CD14-positive monocyte (primary cell): ENCODE measurements at regions not wholly inside any gene's neighbourhood (a gene's known extent, or its start where the extent isn't known, plus 50 kb on each side); places are given as distances from the start of the nearest gene placed in this dataset.

Experiments used
- DNase-seq, 3 donors: peaks; one replicate each; pipeline ENCODE4 v3.0.0-alpha.2; 2011 to 2022
- H2AFZ ChIP-seq: 2 replicates; pipeline ENCODE4 v1.6.0; 2012; ENCODE audit warnings: mild to moderate bottlenecking, low read depth, low read length, inconsistent platforms; ENCODE audit not compliant: insufficient read depth, poor library complexity, severe bottlenecking
- H3K27ac ChIP-seq, 2 donors: 1 replicate in 1 of 2; 2 replicates in 1 of 2; pipeline ENCODE4 v1.5.1; 2012 to 2013; ENCODE audit warnings: low read length in 2 of 2, control low read depth in 1 of 2, inconsistent platforms in 1 of 2, low read depth in 1 of 2, mild to moderate bottlenecking in 1 of 2
- H3K27me3 ChIP-seq, 2 donors: one replicate each; pipeline versions ENCODE4 v1.6.0 to v1.6.1; 2011 to 2013; ENCODE audit warnings: low read length in 2 of 2; ENCODE audit not compliant: control insufficient read depth in 2 of 2, insufficient read depth in 2 of 2
- H3K36me3 ChIP-seq, 2 donors: replicated peaks in 1 of 2; 1 replicate in 1 of 2; 2 replicates in 1 of 2; pipeline versions ENCODE4 v1.5.1 to v1.6.1; 2012 to 2013; ENCODE audit warnings: low read length in 2 of 2, control low read depth in 1 of 2, inconsistent platforms in 1 of 2, mild to moderate bottlenecking in 1 of 2; ENCODE audit not compliant: insufficient read depth in 2 of 2, control insufficient read depth in 1 of 2
- H3K4me1 ChIP-seq, 2 donors: 1 replicate in 1 of 2; 2 replicates in 1 of 2; pipeline versions ENCODE4 v1.5.1 to v1.6.1; 2012 to 2013; ENCODE audit warnings: low read length in 2 of 2, control low read depth in 1 of 2, inconsistent platforms in 1 of 2, mild to moderate bottlenecking in 1 of 2, moderate library complexity in 1 of 2; ENCODE audit not compliant: insufficient read depth in 2 of 2, control insufficient read depth in 1 of 2
- H3K4me2 ChIP-seq: replicated peaks from 2 replicates; pipeline ENCODE3; 2012; ENCODE audit warnings: low read length, moderate library complexity, mild to moderate bottlenecking; ENCODE audit not compliant: poor library complexity, severe bottlenecking; ENCODE audit errors: extremely low read depth
- H3K4me3 ChIP-seq, 3 experiments: fragments of 200-600 bp in 1 of 3; sonication (generic) in 1 of 3; replicated peaks in 1 of 3; 1 replicate in 2 of 3; 2 replicates in 1 of 3; pipeline ENCODE4 v1.5.1; 2011 to 2013; ENCODE audit warnings: low read length in 3 of 3, mild to moderate bottlenecking in 3 of 3, control low read depth in 2 of 3, low read depth in 2 of 3, inconsistent platforms in 1 of 3, moderate library complexity in 1 of 3
- H3K79me2 ChIP-seq: 2 replicates; pipeline ENCODE4 v1.6.0; 2012; ENCODE audit warnings: mild to moderate bottlenecking, control low read depth, inconsistent platforms, low read length, moderate library complexity; ENCODE audit not compliant: insufficient read depth
- H3K9ac ChIP-seq: 2 replicates; pipeline ENCODE4 v1.6.0; 2017; ENCODE audit warnings: low read length, mild to moderate bottlenecking; ENCODE audit not compliant: insufficient read depth, poor library complexity, severe bottlenecking
- H3K9me3 ChIP-seq, 2 donors: replicated peaks in 1 of 2; 1 replicate in 1 of 2; 2 replicates in 1 of 2; pipeline versions ENCODE4 v1.5.1 to v1.6.1; 2012 to 2013; ENCODE audit warnings: low read length in 2 of 2, control low read depth in 1 of 2; ENCODE audit not compliant: control insufficient read depth in 1 of 2, insufficient read depth in 1 of 2
- H4K20me1 ChIP-seq: 2 replicates; pipeline ENCODE4 v1.6.0; 2012; ENCODE audit warnings: mild to moderate bottlenecking, low read length, control low read depth, moderate library complexity; ENCODE audit not compliant: insufficient read depth
- H3K27ac Mint-ChIP-seq, 7 donors: one replicate each; pipeline ENCODE4 v1.8.0; 2020; ENCODE audit warnings: mild to moderate bottlenecking in 7 of 7, mixed read lengths in 7 of 7, moderate library complexity in 6 of 7, inconsistent platforms in 2 of 7
- H3K27me3 Mint-ChIP-seq, 3 donors: one replicate each; pipeline ENCODE4 v1.8.0; 2021 to 2022; ENCODE audit warnings: low read depth in 3 of 3, mild to moderate bottlenecking in 3 of 3, mixed read lengths in 3 of 3, moderate library complexity in 3 of 3, inconsistent platforms in 1 of 3
- H3K36me3 Mint-ChIP-seq, 2 donors: one replicate each; pipeline ENCODE4 v1.8.0; 2020; ENCODE audit warnings: mixed read lengths in 2 of 2, inconsistent platforms in 1 of 2, mild to moderate bottlenecking in 1 of 2
- H3K4me1 Mint-ChIP-seq: one replicate; pipeline ENCODE4 v1.8.0; 2020; ENCODE audit warnings: mild to moderate bottlenecking, mixed read lengths
- H3K4me3 Mint-ChIP-seq, 2 donors: one replicate each; pipeline ENCODE4 v1.8.0; 2020; ENCODE audit warnings: mild to moderate bottlenecking in 2 of 2, mixed read lengths in 2 of 2, moderate library complexity in 1 of 2
- H3K9me3 Mint-ChIP-seq, 7 donors: one replicate each; pipeline ENCODE4 v1.8.0; 2020 to 2022; ENCODE audit warnings: mixed read lengths in 7 of 7, mild to moderate bottlenecking in 6 of 7, moderate library complexity in 6 of 7, inconsistent platforms in 2 of 7
- CTCF ChIP-seq: fragments of 200-600 bp; IDR thresholded peaks from one replicate; pipeline ENCODE4 v1.8.0; 2022; ENCODE audit warnings: antibody characterized with exemption, mild to moderate bottlenecking
- WGBS: methylation state at CpG from one replicate; pipeline ENCODE4 v1.1.5; 2013; ENCODE audit warnings: missing lambda C conversion rate; ENCODE audit not compliant: insufficient coverage; 5-methylcytosine and 5-hydroxymethylcytosine counted together
- intact Hi-C, 2 donors: fragments of 100-400 bp; cut with micrococcal nuclease; formaldehyde crosslinking; loops; one replicate each; pipeline versions ENCODE4 v1.15.0 to v1.15.1; 2023

GRCh38 chr13:59461411-59461810 is 702.3 kb downstream of the DIAPH3 start:
- no peaks in the 10 kb centered on the region for H3K27me3 ChIP-seq
- no peak overlapping the region for H3K4me2 ChIP-seq
- H3K4me1 Mint-ChIP-seq: no peaks in the 10 kb centered on the region
- 100% methylated on average over 1 of the region's 3 CpGs for WGBS
- no peak overlapping the region for H3K4me3 Mint-ChIP-seq
- H3K79me2 ChIP-seq: no peaks in the 10 kb centered on the region
- DNase-seq: no peak
- H3K9ac ChIP-seq: no peak overlapping the region
- H2AFZ ChIP-seq: no peak overlapping the region
- no peak for TF ChIP-seq CTCF
- intact Hi-C loops: no loop called here
- H3K36me3 ChIP-seq: no peaks in the 10 kb centered on the region
- no peaks in the 10 kb centered on the region for H3K9me3 ChIP-seq
- no peak overlapping the region for H3K27ac ChIP-seq
- H4K20me1 ChIP-seq: no peaks in the 10 kb centered on the region
- no peaks in the 10 kb centered on the region for H3K4me1 ChIP-seq
- H3K4me3 ChIP-seq: no peak overlapping the region
- no peak overlapping the region for H3K27ac Mint-ChIP-seq
- H3K36me3 Mint-ChIP-seq: no peaks in the 10 kb centered on the region
- H3K27me3 Mint-ChIP-seq: peaks cover 0 to 2% (median 0%) of the 10 kb centered on the region in 3 donors
- H3K9me3 Mint-ChIP-seq: peaks cover 0 to 4% (median 1%) of the 10 kb centered on the region in 7 donors

- intact Hi-C loops: no loop called here
- Mint-ChIP-seq H3K27ac (no peak overlapping the region), H3K4me1 (no peaks in the 10 kb centered on the region), H3K27me3 (peaks cover 0 to 2% (median 0%) of the 10 kb centered on the region in 3 donors), H3K9me3 (peaks cover 0 to 8% (median 1%) of the 10 kb centered on the region in 7 donors), H3K4me3 (no peak overlapping the region), H3K36me3 (no peaks in the 10 kb centered on the region)
- Histone ChIP-seq H3K4me1 (no peaks in the 10 kb centered on the region), H3K27me3 (no peaks in the 10 kb centered on the region), H3K27ac (no peak overlapping the region), H3K4me2 (no peak overlapping the region), H3K79me2 (no peaks in the 10 kb centered on the region), H3K4me3 (no peak overlapping the region), H3K36me3 (no peaks in the 10 kb centered on the region), H3K9me3 (no peaks in the 10 kb centered on the region), H3K9ac (no peak overlapping the region), H4K20me1 (no peaks in the 10 kb centered on the region), H2AFZ (no peak overlapping the region)
- no peak for TF ChIP-seq CTCF
- no peak for DNase-seq
- WGBS: no CpG with 5 or more reads among the region's 3 CpGs
These were observed 700.7 kb downstream of the DIAPH3 start for GRCh38 chr13:59463023-59463422.
